Loucy (cell line): ENCODE measurements at regions not wholly inside any gene's neighbourhood (a gene's known extent, or its start where the extent isn't known, plus 50 kb on each side); places are given as distances from the start of the nearest gene placed in this dataset.

Experiments
- H2AFZ ChIP-seq: fragments of 200-600 bp; sonication (generic); 2 replicates; pipeline ENCODE4 v1.6.0; 2016; ENCODE audit warnings: antibody characterized with exemption, mild to moderate bottlenecking, low read length, moderate library complexity
- H3F3A ChIP-seq: fragments of 200-600 bp; 2 replicates; pipeline ENCODE4 v1.6.0; 2016; ENCODE audit warnings: antibody characterized with exemption, low read depth, mild to moderate bottlenecking
- H3K27me3 ChIP-seq: fragments of 200-600 bp; sonication (generic); 2 replicates; pipeline ENCODE4 v1.6.1; 2014; ENCODE audit warnings: low read length, mild to moderate bottlenecking; ENCODE audit not compliant: insufficient read depth, poor library complexity, severe bottlenecking
- H3K36me3 ChIP-seq: fragments of 200-600 bp; sonication (generic); 2 replicates; pipeline ENCODE4 v1.6.1; 2016; ENCODE audit warnings: low read length; ENCODE audit not compliant: insufficient read depth
- H3K4me1 ChIP-seq: fragments of 200-600 bp; sonication (generic); 2 replicates; pipeline ENCODE4 v1.5.1; 2014; ENCODE audit warnings: low read length, mild to moderate bottlenecking; ENCODE audit not compliant: insufficient read depth, poor library complexity, severe bottlenecking
- H3K4me2 ChIP-seq: fragments of 200-600 bp; sonication (generic); 2 replicates; pipeline ENCODE4 v1.6.0; 2014; ENCODE audit warnings: antibody characterized with exemption, low read length, low read depth, mild to moderate bottlenecking; ENCODE audit not compliant: poor library complexity, severe bottlenecking
- H3K4me3 ChIP-seq: fragments of 200-600 bp; sonication (generic); 2 replicates; pipeline ENCODE4 v1.5.1; 2014; ENCODE audit warnings: low read length, mild to moderate bottlenecking, mixed read lengths; ENCODE audit not compliant: poor library complexity, severe bottlenecking
- H3K79me2 ChIP-seq: fragments of 200-600 bp; sonication (generic); 2 replicates; pipeline ENCODE4 v1.6.1; 2014; ENCODE audit warnings: low read length; ENCODE audit not compliant: insufficient read depth
- H3K9ac ChIP-seq: fragments of 200-600 bp; sonication (generic); 2 replicates; pipeline ENCODE4 v1.6.0; 2014; ENCODE audit warnings: mild to moderate bottlenecking, low read depth, low read length, moderate library complexity; ENCODE audit not compliant: poor library complexity, severe bottlenecking
- H3K9me2 ChIP-seq: fragments of 200-600 bp; sonication (generic); replicated peaks from 2 replicates; pipeline ENCODE4 v1.6.1; 2016; ENCODE audit warnings: low read depth, low read length, mixed read lengths
- H3K9me3 ChIP-seq: fragments of 200-600 bp; sonication (generic); 2 replicates; pipeline ENCODE4 v1.6.1; 2014; ENCODE audit warnings: mild to moderate bottlenecking, antibody characterized with exemption, low read length, low read depth; ENCODE audit not compliant: insufficient read depth
- H4K20me1 ChIP-seq: fragments of 200-600 bp; sonication (generic); 2 replicates; pipeline ENCODE4 v1.6.0; 2014; ENCODE audit warnings: antibody characterized with exemption, low read length, mild to moderate bottlenecking; ENCODE audit not compliant: insufficient read depth, poor library complexity, severe bottlenecking
- CTCF ChIP-seq: fragments of 200-600 bp; sonication (generic); conservative IDR thresholded peaks from 2 replicates; pipeline ENCODE4 v1.5.1; 2014; ENCODE audit warnings: mild to moderate bottlenecking, antibody characterized with exemption, low read length
- EZH2phosphoT487 ChIP-seq: fragments of 200-600 bp; IDR thresholded peaks from 2 replicates; pipeline ENCODE4 v1.6.1; 2018; ENCODE audit warnings: antibody characterized with exemption, mild to moderate bottlenecking, moderate library complexity, borderline replicate concordance

DNA sequence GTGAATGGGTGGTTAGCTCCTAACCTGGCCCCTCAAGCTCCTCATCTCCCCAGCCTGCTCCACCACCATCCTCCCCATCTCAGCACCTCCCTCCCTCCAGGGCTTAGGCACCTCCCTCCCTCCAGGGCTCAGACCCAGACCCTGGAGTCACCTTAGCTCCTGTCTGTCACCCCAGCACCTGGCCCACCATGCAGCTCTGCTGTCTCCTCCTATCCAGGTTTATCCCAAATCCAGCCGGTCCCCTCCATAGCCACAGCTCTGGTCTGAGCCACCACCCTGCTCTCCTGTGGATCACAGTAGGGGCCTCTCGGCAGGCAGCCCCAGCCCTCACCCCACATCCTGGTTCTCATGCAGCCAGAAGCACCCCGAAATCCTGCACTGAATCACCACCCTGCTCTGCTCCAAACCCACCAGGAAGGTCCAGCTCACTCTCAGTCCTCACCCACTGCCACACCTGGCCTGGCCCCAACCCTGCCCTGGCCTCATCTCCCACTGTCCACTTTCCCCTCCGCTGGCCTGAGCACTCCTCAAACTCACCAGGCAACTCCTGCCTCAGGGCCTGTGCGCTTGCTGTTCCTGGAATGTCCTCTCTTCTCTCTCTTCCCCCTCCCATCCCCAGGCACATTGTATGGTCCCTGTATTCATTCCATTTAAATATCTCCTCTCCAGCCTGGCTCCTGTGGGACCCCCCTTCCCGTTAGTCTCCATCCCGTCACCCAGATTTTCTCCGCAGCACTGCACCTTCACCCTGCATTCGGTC is 62.6 kb downstream of the DIO3 start:
- H3K9me2 ChIP-seq, result no peaks in the 10 kb centered on the region
- no peaks in the 10 kb centered on the region for H3K27me3 ChIP-seq
- peaks cover 11% of the 10 kb centered on the region for H3K4me1 ChIP-seq
- H3K9ac ChIP-seq, result no peak overlapping the region
- no peak overlapping the region for H3K4me2 ChIP-seq
- no peak overlapping the region for H3K4me3 ChIP-seq
- no peak overlapping the region for H2AFZ ChIP-seq
- H3K36me3 ChIP-seq, result no peaks in the 10 kb centered on the region
- H3K9me3 ChIP-seq, result no peaks in the 10 kb centered on the region
- no peaks in the 10 kb centered on the region for H3F3A ChIP-seq
- no peaks in the 10 kb centered on the region for H4K20me1 ChIP-seq
- TF ChIP-seq CTCF (no peak), EZH2phosphoT487 (no peak)
- H3K79me2 ChIP-seq, result no peaks in the 10 kb centered on the region

DNA sequence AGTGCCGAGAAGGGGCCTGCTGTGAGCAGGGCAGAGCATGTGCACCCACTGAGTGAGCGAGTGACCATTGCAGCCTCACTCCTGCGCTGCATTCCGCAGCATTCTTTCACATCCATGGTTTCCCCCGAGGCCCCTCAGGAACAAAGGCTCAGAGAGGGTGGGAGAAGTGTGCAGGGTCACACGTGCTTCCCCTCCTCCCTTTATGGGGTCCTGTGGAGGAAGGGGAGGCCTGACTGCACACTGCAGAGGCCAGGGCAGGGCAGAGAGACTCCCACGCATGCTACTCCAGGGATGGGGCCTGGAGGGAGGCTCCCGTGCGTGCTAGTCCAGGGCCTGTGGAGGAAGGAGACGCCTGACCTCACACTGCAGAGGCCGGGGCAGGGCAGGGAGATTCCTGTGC is 63.2 kb downstream of the DIO3 start:
- Histone ChIP-seq H3K9ac (no peak overlapping the region), H3K4me3 (no peak overlapping the region), H3K36me3 (no peaks in the 10 kb centered on the region), H3K4me2 (no peak overlapping the region), H3K27me3 (no peaks in the 10 kb centered on the region), H3K9me2 (no peaks in the 10 kb centered on the region), H3K4me1 (peaks cover 11% of the 10 kb centered on the region), H2AFZ (no peak overlapping the region), H3F3A (no peaks in the 10 kb centered on the region), H3K79me2 (no peaks in the 10 kb centered on the region), H4K20me1 (no peaks in the 10 kb centered on the region), H3K9me3 (no peaks in the 10 kb centered on the region)
- TF ChIP-seq CTCF, result no peak
- no peak for TF ChIP-seq EZH2phosphoT487

GRCh38 chr14:101625336-101626097 is 64.2 kb downstream of the DIO3 start:
- no peak overlapping the region for H3K4me3 ChIP-seq
- H3K9ac ChIP-seq, result no peak overlapping the region
- no peak overlapping the region for H2AFZ ChIP-seq
- H3K27me3 ChIP-seq, result no peaks in the 10 kb centered on the region
- H3F3A ChIP-seq, result no peaks in the 10 kb centered on the region
- H3K4me2 ChIP-seq, result no peak overlapping the region
- H3K4me1 ChIP-seq, result peaks cover 11% of the 10 kb centered on the region
- no peaks in the 10 kb centered on the region for H4K20me1 ChIP-seq
- no peak for TF ChIP-seq EZH2phosphoT487
- no peak for TF ChIP-seq CTCF
- H3K9me2 ChIP-seq, result no peaks in the 10 kb centered on the region
- H3K79me2 ChIP-seq, result no peaks in the 10 kb centered on the region
- no peaks in the 10 kb centered on the region for H3K36me3 ChIP-seq
- H3K9me3 ChIP-seq, result no peaks in the 10 kb centered on the region
